K562 (cell line): ENCODE measurements at regions not wholly inside any gene's neighbourhood (a gene's known extent, or its start where the extent isn't known, plus 50 kb on each side); places are given as distances from the start of the nearest gene placed in this dataset.

Source experiments
- ATAC-seq: fragments of 200-7000 bp; cut with Tn5 transposase; 3 replicates; pipeline ENCODE4 v1.9.1; 2020; ENCODE audit warnings: moderate library complexity
- BruUV-seq: library from RNA; stranded (reverse); fragments of 400-500 nt; replicated peaks from 2 replicates; lab custom pipeline; 2021; lab: Mats Ljungman, UMichigan
- CTCF ChIA-PET: fragments of 300-600 bp; formaldehyde crosslinking; extraction: SDS; loops from one replicate; lab custom pipeline; 2021; ENCODE audit warnings: low intra/inter-chr PET ratio; lab: Yijun Ruan, JAX
- POLR2A ChIA-PET: fragments of 300-600, 350-650 bp; sonication (Branson Sonifier 250); formaldehyde crosslinking; extraction: SDS; loops from one replicate; lab custom pipeline; 2021; ENCODE audit warnings: antibody characterized with exemption, inconsistent platforms; lab: Yijun Ruan, JAX
- DNase-seq, 4 experiments: peaks; one replicate each; pipeline versions ENCODE4 v3.0.0 to v3.0.0-alpha.2; 2011 to 2018; ENCODE audit warnings: low spot score in 3 of 4, mixed read lengths in 3 of 4; ENCODE audit errors: extremely low read depth in 1 of 4
- FAIRE-seq: peaks from 2 replicates; lab custom pipeline; 2011; peaks lifted over from hg19 to GRCh38; lab: Jason Lieb, UNC
- H2AFZ ChIP-seq: 2 replicates; pipeline ENCODE4 v1.6.0; 2011; ENCODE audit warnings: low read depth, low read length, control low read depth, inconsistent platforms
- H3K27ac ChIP-seq: fragments of 200-600 bp; 3 replicates; pipeline ENCODE4 v1.8.0; 2011; ENCODE audit warnings: low read depth, mild to moderate bottlenecking, control low read depth, inconsistent platforms, low read length, moderate library complexity, mixed read lengths; ENCODE audit errors: extremely low read depth
- H3K27me3 ChIP-seq, 2 experiments: fragments of 300-600 bp in 1 of 2; 2 replicates in 1 of 2; 3 replicates in 1 of 2; pipeline versions ENCODE4 v1.6.0 to v1.8.0; 2011; ENCODE audit warnings: inconsistent platforms in 2 of 2, low read length in 2 of 2, mild to moderate bottlenecking in 1 of 2, mixed read lengths in 1 of 2, moderate library complexity in 1 of 2; ENCODE audit not compliant: control insufficient read depth in 2 of 2, insufficient read depth in 2 of 2
- H3K36me3 ChIP-seq: fragments of 300-600 bp; 3 replicates; pipeline ENCODE4 v1.8.0; 2011; ENCODE audit warnings: mild to moderate bottlenecking, low read length, inconsistent platforms; ENCODE audit not compliant: control insufficient read depth, insufficient read depth
- H3K4me1 ChIP-seq, 2 experiments: fragments of 200-600 bp in 1 of 2; replicated peaks in 1 of 2; 2 replicates in 1 of 2; 3 replicates in 1 of 2; pipeline versions ENCODE4 v1.5.1 to v1.8.0; 2011; ENCODE audit warnings: inconsistent platforms in 2 of 2, low read length in 2 of 2, mild to moderate bottlenecking in 1 of 2, mixed read lengths in 1 of 2, moderate library complexity in 1 of 2; ENCODE audit not compliant: control insufficient read depth in 2 of 2, insufficient read depth in 2 of 2
- H3K4me2 ChIP-seq: 2 replicates; pipeline ENCODE4 v1.6.1; 2011; ENCODE audit warnings: low read length, control low read depth, inconsistent platforms, mixed read lengths; ENCODE audit not compliant: insufficient read depth
- H3K4me3 ChIP-seq: fragments of 200-600 bp; sonication (generic), shearing (Covaris generic); 2 replicates; pipeline ENCODE4 v1.5.1; 2016; ENCODE audit warnings: control low read depth, inconsistent platforms
- H3K79me2 ChIP-seq: fragments of 200-600 bp; 3 replicates; pipeline ENCODE4 v1.8.0; 2011; ENCODE audit warnings: low read length, inconsistent platforms; ENCODE audit not compliant: control insufficient read depth, insufficient read depth
- H3K9ac ChIP-seq, 2 experiments: 2 replicates each; pipeline versions ENCODE4 v1.6.0 to v1.6.1; 2011; ENCODE audit warnings: low read depth in 2 of 2, low read length in 2 of 2, control low read depth in 1 of 2, inconsistent platforms in 1 of 2, mild to moderate bottlenecking in 1 of 2, mixed read lengths in 1 of 2; ENCODE audit not compliant: insufficient read depth in 1 of 2
- H3K9me1 ChIP-seq: one replicate; pipeline ENCODE4 v1.6.0; 2011; ENCODE audit warnings: inconsistent platforms, mild to moderate bottlenecking, low read length, moderate library complexity; ENCODE audit not compliant: control insufficient read depth, insufficient read depth
- H3K9me3 ChIP-seq: replicated peaks from 2 replicates; pipeline ENCODE4 v1.5.1; 2011; ENCODE audit warnings: low read depth, low read length, inconsistent platforms; ENCODE audit not compliant: control insufficient read depth, insufficient read depth
- H4K20me1 ChIP-seq: replicated peaks from 2 replicates; pipeline ENCODE4 v1.6.1; 2011; ENCODE audit warnings: low read length, inconsistent platforms, mixed read lengths; ENCODE audit not compliant: control insufficient read depth, insufficient read depth
- CCAR2 ChIP-seq: fragments of 200-400 bp; formaldehyde crosslinking; IDR thresholded peaks from 2 replicates; pipeline ENCODE4 v1.6.1; 2017; ENCODE audit warnings: mild to moderate bottlenecking, low read depth, low read length
- CHAMP1 ChIP-seq: fragments of 450-650 bp; IDR thresholded peaks from 2 replicates; pipeline ENCODE4 v1.6.1; 2016; ENCODE audit warnings: mild to moderate bottlenecking
- CREB3L1 ChIP-seq: fragments of 450-650 bp; IDR thresholded peaks from 2 replicates; pipeline ENCODE4 v1.6.1; 2014; ENCODE audit warnings: low read depth, mild to moderate bottlenecking, moderate library complexity, borderline replicate concordance
- SIRT6 ChIP-seq: IDR thresholded peaks from one replicate; pipeline ENCODE4 v1.6.1; 2012; ENCODE audit warnings: low read depth, mild to moderate bottlenecking, control low read depth, inconsistent platforms, low read length, moderate library complexity
- U2AF1 ChIP-seq: fragments of 200-400 bp; formaldehyde crosslinking; optimal IDR thresholded peaks from 2 replicates; pipeline ENCODE3; 2017; ENCODE audit warnings: mild to moderate bottlenecking, low read depth, low read length, moderate library complexity
- WGBS: fragments of 100-300 bp; shearing (Covaris generic); methylation state at CpG from one replicate; pipeline ENCODE4 v1.1.6; 2016; ENCODE audit warnings: low coverage, mixed read lengths; ENCODE audit not compliant: insufficient coverage; ENCODE audit errors: missing lambda C conversion rate; 5-methylcytosine and 5-hydroxymethylcytosine counted together
- in situ Hi-C: fragments of 300-500 bp; cut with MboI; formaldehyde crosslinking; loops from 4 replicates; pipeline ENCODE4 v1.15.0; 2018; ENCODE audit warnings: inconsistent platforms, mixed read lengths
- intact Hi-C: fragments of 100-400 bp; cut with micrococcal nuclease; formaldehyde crosslinking; loops from 2 replicates; pipeline ENCODE4 v1.14.2; 2022

GRCh38 chr2:11104794-11105660 lies 50.2 kb upstream of the SLC66A3 start:
- Histone ChIP-seq H3K4me3 (no peak overlapping the region), H2AFZ (no peak overlapping the region), H3K9me3 (no peaks in the 10 kb centered on the region), H3K79me2 (no peaks in the 10 kb centered on the region), H3K4me1 (peaks cover 0 to 6% of the 10 kb centered on the region in 2 experiments; a peak in 1 of 5 replicates), H3K4me2 (no peak overlapping the region), H3K9ac (no peak overlapping the region), H3K36me3 (no peaks in the 10 kb centered on the region), H3K9me1 (no peaks in the 10 kb centered on the region), H3K27ac (no peak overlapping the region), H3K27me3 (peaks cover 37 to 73% of the 10 kb centered on the region in 2 experiments), H4K20me1 (no peaks in the 10 kb centered on the region)
- TF ChIP-seq U2AF1 (no peak), SIRT6 (no peak), CCAR2 (no peak), CREB3L1 (no peak), CHAMP1 (no peak)
- 2% methylated on average over 33 of the region's 34 CpGs for WGBS
- POLR2A ChIA-PET: interaction anchor here (0.6 to 1.1 kb wide), 4 partner anchors 10 to 416 kb away, joined by 3 read pairs; no protein-coding TSS in a partner anchor
- FAIRE-seq: no peak
- BruUV-seq: no TSS peak
- no peak; the same call in 2 of the 3 replicates for ATAC-seq
- no peak for DNase-seq
- CTCF ChIA-PET: no interaction called here
- in situ Hi-C loops (no loop called here), intact Hi-C loops (no loop called here)
